Right lobe of liver (tissue), 6 donors: ENCODE measurements at regions not wholly inside any gene's neighbourhood (a gene's known extent, or its start where the extent isn't known, plus 50 kb on each side); places are given as distances from the start of the nearest gene placed in this dataset.

Experiments used
- ATAC-seq, 4 donors: fragments of 200-7000 bp; cut with Tn5 transposase; one replicate each; pipeline ENCODE4 v1.9.1; 2020; ENCODE audit warnings: mild to moderate bottlenecking in 4 of 4, moderate library complexity in 4 of 4
- DNase-seq, 3 donors: peaks; one replicate each; pipeline ENCODE4 v3.0.0-alpha.2; 2020
- H3K27ac ChIP-seq, 3 donors: fragments of 200-600 bp; one replicate each; pipeline ENCODE4 v1.8.0; 2022
- H3K27me3 ChIP-seq, 2 donors: fragments of 200-600 bp; one replicate each; pipeline ENCODE4 v1.8.0; 2022
- H3K36me3 ChIP-seq, 4 donors: fragments of 200-600 bp; sonication (generic) in 1 of 4; one replicate each; pipeline versions ENCODE4 v1.5.1 to v1.8.0; 2017 to 2022; ENCODE audit warnings: control low read depth in 1 of 4
- H3K4me1 ChIP-seq, 4 donors: fragments of 200-600 bp; sonication (generic) in 1 of 4; one replicate each; pipeline versions ENCODE4 v1.5.1 to v1.8.0; 2017 to 2022; ENCODE audit warnings: control low read depth in 1 of 4
- H3K4me3 ChIP-seq, 3 donors: fragments of 200-600 bp; one replicate each; pipeline ENCODE4 v1.8.0; 2022
- H3K9me3 ChIP-seq, 4 donors: fragments of 200-600 bp; sonication (generic) in 1 of 4; one replicate each; pipeline versions ENCODE4 v1.5.1 to v1.8.0; 2017 to 2022; ENCODE audit warnings: control low read depth in 1 of 4
- POLR2A ChIP-seq: fragments of 450-650 bp; IDR thresholded peaks from one replicate; pipeline ENCODE4 v1.6.1; 2017; ENCODE audit warnings: antibody characterized with exemption, mild to moderate bottlenecking
- WGBS: methylation state at CpG from one replicate; pipeline ENCODE4 v1.1.6; 2018; ENCODE audit warnings: low coverage, low lambda C conversion rate; ENCODE audit not compliant: insufficient coverage; ENCODE audit errors: missing lambda C conversion rate; 5-methylcytosine and 5-hydroxymethylcytosine counted together
- intact Hi-C, 2 donors: fragments of 100-400 bp; cut with DNase I; formaldehyde crosslinking; loops; one replicate each; pipeline versions ENCODE4 v1.11.2 to v1.14.1; 2022
- TF ChIP-seq, protein P1 (sequence below), 4 donors: fragments of 200-600 bp in 3 of 4; fragments of 450-650 bp in 1 of 4; IDR thresholded peaks; one replicate each; pipeline versions ENCODE4 v1.5.1 to v1.8.0; 2016 to 2022; ENCODE audit warnings: antibody characterized with exemption in 4 of 4, mild to moderate bottlenecking in 2 of 4
- donor health status: DM: no; HTN: yes; CAD: no.
- donor health status: DM: no; HTN: no; CAD: no.
- donor health status: DM: no; HTN: no; CAD: no.
- donor health status: DM: no; HTN: yes; CAD: no.
- donor health status: DM: no; HTN: yes; CAD: no.

DNA sequence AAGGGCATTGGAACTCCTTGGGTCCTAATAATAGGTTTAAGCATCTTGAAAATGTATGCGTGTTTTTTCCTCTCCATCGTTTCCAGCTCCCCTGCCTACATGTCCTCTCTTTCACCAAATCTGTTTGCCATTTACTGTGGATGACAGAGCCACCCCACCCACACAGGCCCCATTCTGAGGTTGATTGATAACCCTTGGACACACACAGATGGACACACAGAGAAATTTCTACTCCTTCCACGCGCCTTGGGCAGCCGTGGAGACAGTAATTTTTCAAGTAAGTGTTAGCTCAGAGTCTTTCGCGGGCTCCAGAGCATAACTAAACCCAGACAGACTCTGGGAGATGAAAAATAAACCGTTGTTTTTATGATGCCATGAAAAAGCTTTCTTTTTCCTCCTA, 103.3 kb upstream of the NLRP1 start:
- ATAC-seq = no peak

DNA sequence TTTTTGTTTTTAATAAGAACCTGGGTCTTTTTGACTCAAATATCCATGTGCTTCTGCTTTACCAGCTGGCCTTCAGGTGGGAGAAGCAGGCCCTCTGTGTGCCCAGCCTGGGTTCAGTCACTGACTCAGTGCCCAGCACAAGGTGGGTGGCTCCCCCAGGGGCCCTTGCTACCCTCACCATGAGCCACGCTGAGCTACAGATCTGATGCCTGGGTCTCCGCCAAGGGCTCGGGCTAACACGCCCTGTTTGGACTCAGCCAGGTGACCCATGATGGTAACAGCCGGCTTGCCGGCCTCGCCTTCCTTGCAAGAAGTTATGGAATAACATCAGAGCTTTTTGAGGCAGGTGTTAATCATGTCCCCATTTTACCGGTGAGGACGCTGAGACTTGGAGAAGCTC, 109.5 kb upstream of the NLRP1 start:
- WGBS = 55% methylated on average over 2 of the region's 9 CpGs
- no peaks in the 10 kb centered on the region for H3K36me3 ChIP-seq
- intact Hi-C loops = no loop called here
- no peak for DNase-seq
- no peaks in the 10 kb centered on the region for H3K4me1 ChIP-seq
- TF ChIP-seq, protein P1, sequence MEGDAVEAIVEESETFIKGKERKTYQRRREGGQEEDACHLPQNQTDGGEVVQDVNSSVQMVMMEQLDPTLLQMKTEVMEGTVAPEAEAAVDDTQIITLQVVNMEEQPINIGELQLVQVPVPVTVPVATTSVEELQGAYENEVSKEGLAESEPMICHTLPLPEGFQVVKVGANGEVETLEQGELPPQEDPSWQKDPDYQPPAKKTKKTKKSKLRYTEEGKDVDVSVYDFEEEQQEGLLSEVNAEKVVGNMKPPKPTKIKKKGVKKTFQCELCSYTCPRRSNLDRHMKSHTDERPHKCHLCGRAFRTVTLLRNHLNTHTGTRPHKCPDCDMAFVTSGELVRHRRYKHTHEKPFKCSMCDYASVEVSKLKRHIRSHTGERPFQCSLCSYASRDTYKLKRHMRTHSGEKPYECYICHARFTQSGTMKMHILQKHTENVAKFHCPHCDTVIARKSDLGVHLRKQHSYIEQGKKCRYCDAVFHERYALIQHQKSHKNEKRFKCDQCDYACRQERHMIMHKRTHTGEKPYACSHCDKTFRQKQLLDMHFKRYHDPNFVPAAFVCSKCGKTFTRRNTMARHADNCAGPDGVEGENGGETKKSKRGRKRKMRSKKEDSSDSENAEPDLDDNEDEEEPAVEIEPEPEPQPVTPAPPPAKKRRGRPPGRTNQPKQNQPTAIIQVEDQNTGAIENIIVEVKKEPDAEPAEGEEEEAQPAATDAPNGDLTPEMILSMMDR (IDR thresholded peaks at IDR 0.05) = no peak
- no peak for TF ChIP-seq POLR2A
- no peaks in the 10 kb centered on the region for H3K27me3 ChIP-seq
- H3K9me3 ChIP-seq = no peaks in the 10 kb centered on the region
- H3K27ac ChIP-seq = no peak overlapping the region
- no peak for ATAC-seq
- H3K4me3 ChIP-seq = no peak overlapping the region

More for the DNA sequence above, 103.3 kb upstream of the NLRP1 start:
- TF ChIP-seq POLR2A = no peak
- TF ChIP-seq, protein P1 (IDR thresholded peaks at IDR 0.05) = no peak
- intact Hi-C loops = no loop called here
- Histone ChIP-seq H3K4me3 (no peak overlapping the region), H3K27ac (no peak overlapping the region), H3K9me3 (no peaks in the 10 kb centered on the region), H3K4me1 (no peaks in the 10 kb centered on the region), H3K27me3 (no peaks in the 10 kb centered on the region), H3K36me3 (no peaks in the 10 kb centered on the region)
- no peak for DNase-seq
- WGBS = 61% methylated on average over 7 of the region's 8 CpGs

DNA sequence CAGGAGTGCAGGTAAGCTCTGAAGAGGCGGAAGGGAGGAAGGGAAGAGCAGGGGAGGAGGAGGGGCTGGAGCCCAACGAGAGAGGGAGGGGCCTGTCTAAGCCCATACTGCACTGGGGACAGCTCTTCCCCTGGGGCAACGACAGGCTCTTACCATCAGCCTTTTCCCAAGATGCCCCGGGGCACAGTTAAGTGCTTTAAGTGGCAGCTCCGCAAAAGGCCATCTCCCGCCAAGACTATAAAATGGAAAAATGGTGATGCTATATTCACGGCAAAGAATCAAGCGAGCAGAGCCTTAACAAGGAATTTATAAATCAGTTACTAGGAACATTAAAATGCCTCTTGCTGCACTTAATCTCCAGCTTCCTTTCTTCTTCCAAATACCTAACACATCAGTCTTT, 110.2 kb upstream of the NLRP1 start:
- intact Hi-C loops = no loop called here
- ATAC-seq (no peak), DNase-seq (no peak)
- no peaks in the 10 kb centered on the region for H3K36me3 ChIP-seq
- no peak overlapping the region for H3K4me3 ChIP-seq
- no peaks in the 10 kb centered on the region for H3K4me1 ChIP-seq
- no peak overlapping the region for H3K27ac ChIP-seq
- WGBS = 29% methylated on average over 5 of the region's 8 CpGs
- no peaks in the 10 kb centered on the region for H3K27me3 ChIP-seq
- TF ChIP-seq, protein P1 (IDR thresholded peaks at IDR 0.05) = no peak
- TF ChIP-seq POLR2A = no peak
- H3K9me3 ChIP-seq = no peaks in the 10 kb centered on the region

DNA sequence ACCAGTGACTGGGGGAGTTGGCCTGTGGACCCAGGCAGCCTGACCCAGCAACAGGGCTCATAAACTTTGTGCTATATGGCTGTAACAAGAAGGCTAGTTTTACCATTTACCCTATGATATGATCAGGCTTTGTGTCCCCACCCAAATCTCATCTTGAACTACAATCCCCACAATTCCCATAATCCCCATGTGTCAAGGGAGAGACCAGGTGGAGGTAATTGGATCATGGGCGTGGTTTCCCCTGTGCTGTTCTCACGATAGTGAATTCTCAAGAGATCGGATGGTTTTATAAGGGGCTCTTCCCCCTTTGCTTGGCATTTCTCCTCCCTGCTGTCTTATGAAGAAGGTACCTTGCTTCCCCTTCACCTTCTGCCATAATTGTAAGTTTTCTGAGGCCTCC, 111.2 kb upstream of the NLRP1 start:
- no peak overlapping the region for H3K27ac ChIP-seq
- DNase-seq (no peak), ATAC-seq (no peak)
- WGBS = 49% methylated on average over 3 of the region's 3 CpGs
- H3K27me3 ChIP-seq = no peaks in the 10 kb centered on the region
- H3K36me3 ChIP-seq = no peaks in the 10 kb centered on the region
- intact Hi-C loops = no loop called here
- H3K4me3 ChIP-seq = no peak overlapping the region
- no peaks in the 10 kb centered on the region for H3K4me1 ChIP-seq
- no peaks in the 10 kb centered on the region for H3K9me3 ChIP-seq
- no peak for TF ChIP-seq POLR2A
- TF ChIP-seq, protein P1 (IDR thresholded peaks at IDR 0.05) = no peak

DNA sequence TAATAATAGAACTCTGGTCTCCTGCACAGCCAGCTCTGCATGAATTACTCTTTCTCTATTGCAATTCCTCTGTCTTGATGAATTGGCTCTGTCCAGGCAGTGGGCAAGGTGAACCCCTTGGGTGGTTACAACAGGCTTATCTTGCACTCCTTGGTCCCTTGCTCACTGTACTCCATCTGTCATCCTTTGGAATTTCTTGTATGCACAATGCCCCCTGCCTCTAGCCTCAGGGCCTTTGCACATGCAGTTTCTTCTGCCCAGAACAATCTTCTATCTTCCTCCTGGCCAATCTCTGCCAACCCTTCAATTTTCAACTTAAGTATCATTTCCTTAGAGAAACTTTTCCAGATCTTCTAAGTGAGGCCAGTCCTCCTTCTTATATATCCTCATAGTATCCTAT, 114.7 kb upstream of the NLRP1 start:
- DNase-seq (no peak), ATAC-seq (no peak)
- Histone ChIP-seq H3K9me3 (no peaks in the 10 kb centered on the region), H3K36me3 (no peaks in the 10 kb centered on the region), H3K27ac (no peak overlapping the region), H3K4me3 (no peak overlapping the region), H3K4me1 (no peaks in the 10 kb centered on the region), H3K27me3 (no peaks in the 10 kb centered on the region)
- TF ChIP-seq POLR2A = no peak
- TF ChIP-seq, protein P1 (IDR thresholded peaks at IDR 0.05) = no peak
- intact Hi-C loops = no loop called here
